ENCODE measurements at regions not wholly inside any gene's neighbourhood (a gene's known extent, or its start where the extent isn't known, plus 50 kb on each side); places are given as distances from the start of the nearest gene placed in this dataset.

DNA sequence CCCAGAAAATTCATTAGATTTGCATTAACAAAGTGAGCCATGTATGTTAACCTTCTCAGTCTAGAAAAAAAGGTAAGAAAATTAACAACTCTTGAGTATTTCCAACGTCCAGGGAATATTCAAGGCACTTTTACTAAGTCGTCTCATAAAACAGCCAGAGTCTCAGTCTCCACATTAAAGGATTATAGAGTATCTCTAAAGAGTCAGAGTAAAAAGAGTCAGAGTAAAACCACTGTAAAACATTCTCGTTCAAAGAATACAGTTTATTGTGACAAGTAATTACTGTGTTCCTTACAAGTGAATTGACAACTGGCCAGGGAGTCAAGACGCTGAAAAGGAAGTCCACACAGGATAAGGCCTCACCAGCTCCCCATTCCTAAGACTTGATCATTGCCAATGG is 97.2 kb upstream of the ISL1 start (continued):
- no peak for TF ChIP-seq RAD21 (IDR thresholded peaks at IDR 0.05 in 1 of 2, conservative IDR thresholded peaks at IDR 0.05 in 1 of 2; ENCODE audit: low read depth in 2 of 2, low read length in 2 of 2)

All from H1 (cell line).